Thyroid gland (tissue), 4 donors: ENCODE measurements at regions not wholly inside any gene's neighbourhood (a gene's known extent, or its start where the extent isn't known, plus 50 kb on each side); places are given as distances from the start of the nearest gene placed in this dataset.
"Not testable (repeated sequence)": the region's sequence is repeated elsewhere in the genome, so short reads cannot be mapped to it uniquely, and the experiment has no call there.

Source experiments
- DNase-seq, 2 donors: peaks; one replicate each; pipeline ENCODE4 v3.0.0-alpha.2; 2019
- H3K27ac ChIP-seq, 3 donors: fragments of 200-600 bp; sonication (generic); 1 replicate in 2 of 3; 2 replicates in 1 of 3; pipeline ENCODE4 v1.5.1; 2016 to 2019; ENCODE audit warnings: mild to moderate bottlenecking in 1 of 3, moderate library complexity in 1 of 3
- H3K27me3 ChIP-seq: fragments of 200-600 bp; sonication (generic); one replicate; pipeline ENCODE4 v1.5.1; 2019
- H3K36me3 ChIP-seq, 2 donors: fragments of 200-600 bp; sonication (generic); one replicate each; pipeline ENCODE4 v1.5.1; 2016 to 2019
- H3K4me1 ChIP-seq, 2 donors: fragments of 200-600 bp; sonication (generic); one replicate each; pipeline ENCODE4 v1.5.1; 2017 to 2019
- H3K4me3 ChIP-seq, 3 donors: fragments of 200-600 bp; sonication (generic); replicated peaks in 1 of 3; 1 replicate in 2 of 3; 2 replicates in 1 of 3; pipeline ENCODE4 v1.5.1; 2016; ENCODE audit warnings: mild to moderate bottlenecking in 1 of 3
- H3K9me3 ChIP-seq: fragments of 200-600 bp; sonication (generic); one replicate; pipeline ENCODE4 v1.5.1; 2017
- CTCF ChIP-seq, 6 experiments: fragments of 200-600 bp in 3 of 6; fragments of 450-650 bp in 3 of 6; sonication (generic) in 3 of 6; IDR thresholded peaks; one replicate each; pipeline ENCODE4 v1.5.1; 2016 to 2019; ENCODE audit warnings: antibody characterized with exemption in 6 of 6, mild to moderate bottlenecking in 2 of 6, inconsistent platforms in 1 of 6, moderate library complexity in 1 of 6
- POLR2A ChIP-seq, 2 donors: fragments of 450-650 bp; IDR thresholded peaks; one replicate each; pipeline ENCODE4 v1.6.1; 2017; ENCODE audit warnings: antibody characterized with exemption in 2 of 2, mild to moderate bottlenecking in 2 of 2, moderate library complexity in 1 of 2
- WGBS, 2 donors: methylation state at CpG; one replicate each; pipeline ENCODE4 v1.1.5; 2017; 5-methylcytosine and 5-hydroxymethylcytosine counted together
- intact Hi-C: fragments of 100-400 bp; cut with DNase I; formaldehyde crosslinking; loops from one replicate; pipeline ENCODE4 v1.15.1; 2023

DNA sequence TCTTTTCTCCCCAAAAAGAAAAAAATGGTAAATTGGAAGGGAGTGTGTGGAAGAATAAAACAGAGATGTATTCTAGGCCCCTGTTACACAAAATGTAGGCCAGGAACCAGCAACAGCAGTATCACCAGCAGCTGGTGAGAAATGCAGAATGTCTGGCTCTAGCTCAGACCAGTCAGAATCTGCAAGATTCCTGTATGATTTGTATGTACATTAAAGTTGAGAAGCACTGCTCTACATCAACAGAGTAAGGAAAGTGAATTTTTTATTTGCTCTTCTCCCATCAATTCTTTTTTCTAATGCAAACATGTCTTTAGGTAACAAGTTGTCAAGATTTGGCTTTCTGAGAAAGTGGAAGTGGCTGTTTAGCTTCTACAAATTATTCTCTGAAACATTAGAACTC is 235.4 kb upstream of the FANCL start:
- H3K4me1 ChIP-seq: no peaks in the 10 kb centered on the region
- no peaks in the 10 kb centered on the region for H3K9me3 ChIP-seq
- H3K27ac ChIP-seq: no peak overlapping the region
- H3K4me3 ChIP-seq: no peak overlapping the region
- intact Hi-C loops: no loop called here
- no peaks in the 10 kb centered on the region for H3K27me3 ChIP-seq
- TF ChIP-seq CTCF (IDR thresholded peaks at IDR 0.05): no peak
- no peak for TF ChIP-seq POLR2A (IDR thresholded peaks at IDR 0.05)
- no peak for DNase-seq
- H3K36me3 ChIP-seq: no peaks in the 10 kb centered on the region

- intact Hi-C loops: no loop called here
- H3K36me3 ChIP-seq: no peaks in the 10 kb centered on the region
- no peak for DNase-seq
- 87 to 88% methylated on average over 2 of the region's 2 CpGs for WGBS, 2 donors
- H3K9me3 ChIP-seq: no peaks in the 10 kb centered on the region
- TF ChIP-seq CTCF (IDR thresholded peaks at IDR 0.05) (no peak), POLR2A (IDR thresholded peaks at IDR 0.05) (no peak)
- no peak overlapping the region for H3K27ac ChIP-seq
- H3K4me1 ChIP-seq: no peaks in the 10 kb centered on the region
- no peaks in the 10 kb centered on the region for H3K27me3 ChIP-seq
- no peak overlapping the region for H3K4me3 ChIP-seq
Observed at GRCh38 chr2:58475756-58476155, 234.6 kb upstream of the FANCL start.

GRCh38 chr2:58473165-58473564 is 232.0 kb upstream of the FANCL start:
- no peaks in the 10 kb centered on the region for H3K27me3 ChIP-seq
- no peaks in the 10 kb centered on the region for H3K36me3 ChIP-seq
- 87 to 94% methylated on average over 4 of the region's 4 CpGs for WGBS, 2 donors
- no peak overlapping the region for H3K4me3 ChIP-seq
- no peak for DNase-seq
- intact Hi-C loops: no loop called here
- no peak overlapping the region for H3K27ac ChIP-seq
- no peaks in the 10 kb centered on the region for H3K9me3 ChIP-seq
- H3K4me1 ChIP-seq: no peaks in the 10 kb centered on the region
- no peak for TF ChIP-seq CTCF (IDR thresholded peaks at IDR 0.05)
- TF ChIP-seq POLR2A (IDR thresholded peaks at IDR 0.05): no peak

GRCh38 chr2:58466804-58467203 is 225.7 kb upstream of the FANCL start:
- intact Hi-C loops: no loop called here
- WGBS, 2 donors: 89 to 100% methylated on average over 1 of the region's 1 CpG
- TF ChIP-seq POLR2A (IDR thresholded peaks at IDR 0.05) (no peak), CTCF (IDR thresholded peaks at IDR 0.05) (no peak)
- H3K27me3 ChIP-seq: no peaks in the 10 kb centered on the region
- DNase-seq: no peak
- H3K4me1 ChIP-seq: no peaks in the 10 kb centered on the region
- H3K36me3 ChIP-seq: no peaks in the 10 kb centered on the region
- no peak overlapping the region for H3K27ac ChIP-seq
- no peaks in the 10 kb centered on the region for H3K9me3 ChIP-seq
- H3K4me3 ChIP-seq: no peak overlapping the region

- intact Hi-C loops: not testable (repeated sequence)
Observed at GRCh38 chr2:58466021-58466420, 224.9 kb upstream of the FANCL start.

DNA sequence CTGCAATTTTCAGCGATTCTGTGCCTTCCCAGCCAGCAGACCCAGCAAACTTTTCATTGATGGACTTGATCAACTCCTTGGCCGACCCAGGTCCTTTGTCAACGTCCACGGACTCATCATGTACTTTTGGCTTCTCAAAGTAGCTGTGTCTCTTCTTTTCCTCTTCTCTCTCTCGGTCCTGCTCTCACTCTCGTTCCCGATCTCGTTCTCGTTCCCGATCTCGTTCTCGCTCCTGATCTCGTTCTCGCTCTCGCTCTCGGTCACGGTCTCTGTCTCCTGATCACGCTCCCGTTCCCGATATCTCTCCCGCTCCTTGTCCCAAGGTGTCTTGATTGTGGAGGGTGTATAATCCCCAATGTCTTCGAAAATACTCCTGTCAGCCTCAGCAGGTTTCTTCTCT is 219.5 kb upstream of the FANCL start:
- WGBS, 2 donors: 97% methylated on average over 22 of the region's 22 CpGs

More at GRCh38 chr2:58466021-58466420, 224.9 kb upstream of the FANCL start:
- H3K36me3 ChIP-seq, H3K9me3 ChIP-seq, H3K27ac ChIP-seq, H3K27me3 ChIP-seq, H3K4me3 ChIP-seq, H3K4me1 ChIP-seq, DNase-seq: not testable (repeated sequence)
- WGBS, 2 donors: 85 to 88% methylated on average over 2 of the region's 2 CpGs

More for the DNA sequence above, 219.5 kb upstream of the FANCL start:
- H3K4me1 ChIP-seq: no peaks in the 10 kb centered on the region
- no peak overlapping the region for H3K4me3 ChIP-seq
- no peaks in the 10 kb centered on the region for H3K9me3 ChIP-seq
- intact Hi-C loops: no loop called here
- TF ChIP-seq POLR2A (IDR thresholded peaks at IDR 0.05) (no peak), CTCF (IDR thresholded peaks at IDR 0.05) (no peak)
- H3K27ac ChIP-seq: no peak overlapping the region
- H3K27me3 ChIP-seq: no peaks in the 10 kb centered on the region
- H3K36me3 ChIP-seq: no peaks in the 10 kb centered on the region
- no peak for DNase-seq
